ENCODE measurements at regions not wholly inside any gene's neighbourhood (a gene's known extent, or its start where the extent isn't known, plus 50 kb on each side); places are given as distances from the start of the nearest gene placed in this dataset.
"Not testable (repeated sequence)": the region's sequence is repeated elsewhere in the genome, so short reads cannot be mapped to it uniquely, and the experiment has no call there.

DNA sequence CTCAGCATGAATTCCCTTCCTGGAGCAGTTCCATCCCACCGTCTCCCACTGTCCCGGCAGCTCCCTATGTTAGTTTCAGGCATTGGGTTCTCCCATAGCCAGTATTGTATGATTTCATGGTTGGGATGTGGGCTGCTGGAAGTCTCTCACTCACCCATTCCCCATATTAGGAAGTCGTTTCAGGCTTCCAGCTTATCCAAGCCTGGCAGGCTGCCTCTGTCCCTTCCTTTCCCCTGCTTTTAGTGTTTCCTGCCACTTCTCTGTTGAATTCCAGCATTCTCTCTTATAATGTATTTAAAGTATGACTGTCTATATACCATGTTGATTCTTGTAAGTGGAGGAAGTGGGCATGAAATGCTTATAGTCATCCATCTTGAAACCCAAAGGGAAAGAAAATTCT, 309.7 kb upstream of the RBMS3 start:
- DNase-seq: no peak

DNA sequence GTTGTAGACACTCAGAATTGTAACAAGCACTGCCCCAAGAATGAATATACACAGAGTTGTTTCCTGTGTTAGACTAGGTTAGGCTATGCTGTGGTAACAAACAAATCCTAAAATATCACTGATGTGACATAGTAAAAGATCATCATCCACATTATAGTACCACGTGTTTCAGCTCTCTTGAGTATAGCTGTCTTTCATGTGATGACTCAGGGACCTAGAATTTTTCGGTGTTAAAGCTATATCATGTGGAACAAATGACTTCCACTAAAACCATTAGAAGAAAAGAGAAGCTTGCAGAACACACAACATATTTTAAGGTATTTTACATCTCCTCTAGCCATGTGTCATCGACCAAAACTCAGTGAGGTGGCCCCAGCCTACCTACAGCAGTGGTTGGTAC, 307.9 kb upstream of the RBMS3 start:
- no peak for DNase-seq

DNA sequence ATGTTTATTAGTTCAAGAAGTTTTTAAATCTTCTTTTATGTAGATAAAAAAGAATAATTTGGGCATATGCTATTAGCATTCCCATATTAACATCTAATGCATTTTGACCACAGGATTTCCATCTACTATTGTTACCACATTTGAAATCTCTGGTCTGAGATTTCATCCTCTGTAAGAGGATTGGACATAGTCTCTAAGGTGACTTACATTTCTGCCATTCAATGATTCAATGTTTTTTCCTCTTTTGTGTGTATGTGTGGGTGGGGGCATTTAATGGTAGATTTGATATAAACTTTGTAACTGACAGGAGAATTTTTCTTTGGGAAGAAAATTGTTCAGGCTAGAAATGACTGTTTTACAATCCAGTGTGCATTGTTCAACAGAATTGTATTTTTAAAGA, 307.3 kb upstream of the RBMS3 start:
- no peak for DNase-seq

DNA sequence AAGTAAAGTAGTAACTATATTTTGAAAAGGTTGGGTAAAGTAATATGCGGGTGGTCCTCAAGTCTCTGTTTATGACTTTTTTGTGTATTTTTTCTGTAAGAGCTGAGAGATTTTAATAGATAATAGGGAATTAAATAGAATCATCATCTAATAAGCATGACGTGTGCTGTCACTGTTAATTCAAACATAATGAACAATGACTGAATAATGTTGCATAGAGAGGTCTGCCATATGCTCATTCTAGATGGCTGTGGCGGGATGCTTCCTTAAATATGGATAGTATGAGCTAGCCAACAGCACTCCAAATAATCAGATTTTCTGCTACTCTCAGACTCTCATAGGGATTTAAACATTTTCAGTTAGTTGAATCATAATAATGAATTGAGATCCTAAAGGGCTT, 302.8 kb upstream of the RBMS3 start:
- no peak for DNase-seq

DNA sequence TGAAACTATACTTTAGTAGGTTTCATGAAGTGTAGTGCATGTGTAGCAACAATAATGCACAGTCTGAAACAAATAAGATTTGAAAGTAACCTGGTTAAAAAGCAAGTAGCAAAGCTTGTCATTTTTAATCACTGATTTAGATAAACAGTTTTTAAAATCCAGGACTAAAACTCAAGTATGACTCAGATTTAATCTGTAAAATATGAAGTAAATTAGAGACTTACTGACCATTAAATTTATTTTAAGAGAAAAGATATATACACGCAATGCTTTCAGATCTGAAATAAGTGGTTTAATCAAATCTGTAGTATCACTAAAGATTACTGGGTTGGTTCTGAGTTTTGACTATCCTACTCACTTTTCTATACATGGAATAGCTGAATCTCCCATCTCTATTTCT, 300.7 kb upstream of the RBMS3 start:
- DNase-seq: no peak

DNA sequence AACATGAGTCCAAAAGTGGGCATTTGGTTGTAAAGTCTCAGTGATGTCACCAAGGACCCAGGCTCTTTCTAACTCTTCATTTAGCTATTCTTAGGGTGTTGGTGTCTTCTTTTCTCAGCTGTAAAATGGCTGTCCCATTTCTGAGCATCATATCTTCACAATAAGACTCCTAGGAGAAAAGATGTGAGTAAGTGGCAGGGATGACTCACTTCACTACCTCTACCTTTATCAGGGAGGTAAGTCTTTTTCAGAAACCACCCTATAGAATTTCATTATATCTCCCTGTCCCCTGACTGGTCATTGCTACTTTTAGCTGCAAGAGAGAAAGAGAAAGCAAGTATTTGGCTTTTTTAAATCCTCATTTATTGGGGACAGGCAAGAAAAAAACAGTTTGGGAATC, 300.2 kb upstream of the RBMS3 start:
- no peak for DNase-seq

DNA sequence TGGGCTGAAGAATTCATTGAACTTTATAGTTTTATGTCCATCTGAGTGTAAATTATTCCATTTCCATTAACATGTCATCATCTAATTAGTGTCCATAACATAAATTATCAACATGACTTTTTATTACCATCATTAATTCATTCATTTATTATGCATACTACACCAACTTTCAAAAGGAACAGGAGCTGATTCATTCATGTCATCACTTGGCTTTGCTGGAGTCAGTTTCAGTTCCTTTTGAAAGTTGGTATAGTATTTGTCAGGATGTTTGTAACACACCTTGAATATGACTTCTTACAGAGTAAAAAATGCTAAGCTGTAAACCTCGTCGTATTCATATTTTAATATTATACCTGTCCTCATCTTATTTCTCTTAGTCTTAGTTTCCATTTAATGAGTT, 298.0 kb upstream of the RBMS3 start:
- DNase-seq: no peak

DNA sequence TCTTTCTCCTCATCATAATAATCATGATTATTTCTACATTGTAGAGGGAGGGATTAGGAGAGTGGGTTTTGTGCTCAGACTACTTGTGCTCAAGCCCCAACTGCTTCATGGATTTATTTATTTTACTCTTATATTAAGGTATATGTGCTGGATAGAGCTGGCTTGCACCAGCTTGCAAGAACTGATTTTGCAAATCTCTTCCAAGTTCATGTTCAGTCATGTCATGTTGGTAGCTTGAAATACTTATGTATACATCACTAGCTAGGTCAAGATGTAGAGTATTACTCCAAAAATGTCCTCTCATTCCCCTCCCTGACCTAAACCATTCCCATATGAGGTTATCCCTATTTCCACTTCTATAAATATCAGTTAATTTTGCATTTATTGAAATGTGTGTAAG, 293.9 kb upstream of the RBMS3 start:
- no peak for DNase-seq

DNA sequence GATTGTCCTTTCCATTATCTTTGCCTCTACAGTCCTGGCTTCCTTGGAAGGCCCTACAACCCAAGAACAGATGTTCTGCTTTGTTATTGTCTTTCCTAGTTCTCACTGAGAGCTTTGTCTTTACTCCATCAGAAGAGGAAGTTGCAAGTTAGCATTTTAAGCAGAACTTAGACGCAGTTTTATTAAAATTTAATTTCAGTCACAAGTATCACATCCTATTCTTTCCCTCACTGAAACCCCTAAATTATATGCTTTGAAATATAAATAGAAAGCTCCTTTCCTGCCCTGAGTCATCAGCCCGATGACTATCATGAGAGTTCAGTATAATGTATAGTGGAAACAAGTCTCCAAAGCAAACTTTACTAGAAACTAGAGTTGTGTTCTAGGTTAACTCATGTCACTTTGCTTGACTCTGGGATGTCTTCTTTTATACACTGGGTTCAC, 291.2 kb upstream of the RBMS3 start:
- no peak for DNase-seq

DNA sequence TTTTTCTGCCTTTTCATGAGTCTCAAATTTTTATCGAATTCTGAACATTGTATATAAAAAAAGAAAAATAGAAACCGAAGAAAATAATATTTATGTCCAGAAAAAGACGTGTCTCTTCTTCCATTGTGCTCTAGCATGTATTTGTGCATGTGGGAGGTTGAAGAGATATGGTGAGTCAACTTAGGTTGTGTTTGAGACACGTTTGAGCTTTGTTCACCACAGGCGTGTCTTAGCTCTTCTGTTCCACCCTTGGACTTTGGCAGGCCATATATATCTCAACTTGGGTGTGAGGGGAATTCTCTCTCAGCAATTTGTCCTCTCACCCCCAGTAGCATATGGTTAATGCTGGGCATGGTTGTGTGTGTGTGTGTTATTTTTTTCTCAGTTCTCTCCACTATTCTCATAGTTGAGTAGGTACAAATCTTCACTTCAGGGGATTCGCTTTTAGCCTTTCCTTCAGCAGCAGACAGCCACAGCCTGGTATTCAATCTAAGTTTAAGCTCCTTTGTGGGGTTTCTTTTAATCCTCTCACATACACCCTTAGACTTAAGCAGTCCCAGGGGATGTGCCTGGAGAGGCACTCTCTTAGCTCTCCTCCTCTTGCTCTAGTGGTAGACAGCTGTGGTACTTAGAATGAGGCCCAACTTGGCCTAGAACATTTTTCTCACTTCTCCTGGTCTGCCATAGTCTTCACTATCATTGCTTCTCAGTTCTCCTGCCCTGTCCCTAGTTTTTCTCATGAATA, 286.5 kb upstream of the RBMS3 start:
- no peak for DNase-seq

DNA sequence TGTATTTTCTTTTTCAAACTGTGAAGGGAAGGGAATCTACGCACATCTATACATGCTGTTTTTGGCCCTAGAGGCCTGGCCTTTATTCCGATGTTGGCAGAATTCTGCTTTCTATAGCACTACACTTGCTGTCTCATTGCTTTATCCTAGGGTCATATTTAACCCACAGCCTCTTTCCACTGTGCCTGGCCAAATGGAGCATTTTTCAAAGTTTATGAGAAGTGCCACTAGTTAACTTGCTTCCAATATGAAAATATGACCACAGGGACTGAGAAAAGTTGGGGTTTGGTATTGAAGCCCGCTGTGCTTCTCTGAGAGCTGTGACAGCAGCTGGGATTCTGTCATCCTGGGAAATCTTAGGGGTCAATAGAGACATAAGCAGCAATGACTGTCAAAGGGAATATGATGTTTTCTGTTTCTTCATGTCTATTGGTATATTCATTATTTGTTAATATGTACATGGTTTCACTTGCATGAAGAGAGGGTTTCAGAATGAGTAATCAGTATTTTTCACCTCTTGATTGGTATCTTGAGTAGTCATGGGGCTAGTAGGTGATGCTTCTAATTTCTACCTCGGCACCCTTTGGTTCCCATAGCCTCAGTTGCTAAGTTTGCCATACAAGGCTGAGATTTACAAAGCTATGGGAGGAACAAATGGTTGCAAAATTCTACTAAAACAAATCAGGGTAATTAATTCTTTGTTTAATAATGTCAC, 275.8 kb upstream of the RBMS3 start:
- no peak for DNase-seq

DNA sequence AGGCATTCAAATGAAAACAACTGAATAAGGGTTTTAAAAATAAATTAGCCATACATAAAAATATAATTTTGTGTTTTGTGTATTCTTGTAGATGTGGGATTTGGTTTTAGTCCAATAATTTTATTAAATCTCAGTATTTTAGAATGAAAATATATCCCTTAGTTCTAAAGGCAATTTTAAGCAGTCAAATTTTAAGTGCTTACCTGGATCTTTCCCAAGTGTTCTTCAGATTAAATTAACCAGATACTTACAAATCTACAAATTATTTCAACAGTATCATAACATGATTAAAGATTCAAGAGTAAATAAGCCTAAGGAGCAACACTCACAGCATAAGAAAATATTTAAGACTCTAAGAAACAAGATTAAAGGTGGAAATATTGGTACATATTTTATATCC, 275.0 kb upstream of the RBMS3 start:
- no peak for DNase-seq

DNA sequence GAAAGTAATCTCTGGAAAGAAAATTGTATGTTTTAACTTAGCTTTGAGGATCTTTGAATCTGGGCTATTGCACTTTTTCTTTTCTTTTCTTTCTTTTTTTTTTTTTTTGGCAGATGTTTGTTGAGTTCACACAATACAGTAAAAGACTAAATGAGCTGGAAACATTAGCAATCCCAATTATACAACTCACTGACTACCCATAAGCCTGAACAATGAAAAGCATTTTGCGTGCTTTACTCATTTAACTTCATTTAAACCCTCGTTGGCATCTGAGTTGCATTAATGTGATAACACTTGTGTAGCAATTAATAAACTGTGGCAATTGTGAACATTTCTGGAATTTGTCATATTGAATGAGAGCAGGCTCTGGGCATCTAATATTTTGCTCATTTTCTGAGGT, 269.4 kb upstream of the RBMS3 start:
- peak in 1 of 2 experiments; percentile 0 for DNase-seq

DNA sequence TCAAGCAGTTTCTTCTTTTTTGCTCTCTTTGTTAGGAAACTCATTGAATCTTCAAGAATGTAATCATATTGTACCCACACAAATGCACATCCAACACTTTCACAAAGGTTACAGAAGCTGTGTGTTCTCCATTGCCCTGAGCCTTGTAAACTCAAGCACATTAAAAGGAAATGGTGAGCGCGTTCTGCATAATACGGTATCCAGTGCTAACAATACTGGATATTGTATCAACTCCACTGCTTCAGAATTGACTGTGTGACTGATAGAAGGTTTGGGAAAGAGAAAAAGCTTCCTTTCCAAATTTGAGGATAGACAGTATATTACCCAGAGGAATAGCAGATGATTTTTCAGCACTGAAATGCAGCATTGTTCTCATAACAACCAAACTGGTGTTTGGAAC, 268.9 kb upstream of the RBMS3 start:
- no peak for DNase-seq

DNA sequence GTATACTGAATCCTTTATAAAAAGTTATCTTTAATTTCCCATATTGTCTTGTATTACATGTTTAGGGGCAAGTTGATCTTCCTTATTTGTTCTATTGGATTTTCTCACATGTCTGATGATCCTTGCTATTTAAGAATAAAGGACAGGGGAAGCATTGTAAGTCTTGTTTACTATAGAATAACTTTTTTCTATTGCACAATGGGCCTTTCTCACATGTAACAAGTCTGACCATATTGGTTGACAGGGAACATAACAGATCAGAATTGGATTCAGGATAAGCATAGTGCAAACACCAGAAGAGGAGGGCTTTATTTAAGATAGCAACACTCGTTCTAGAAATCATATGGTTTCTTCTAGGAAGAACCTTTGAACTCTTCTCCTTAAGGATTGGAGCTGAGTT, 257.9 kb upstream of the RBMS3 start:
- no peak for DNase-seq

DNA sequence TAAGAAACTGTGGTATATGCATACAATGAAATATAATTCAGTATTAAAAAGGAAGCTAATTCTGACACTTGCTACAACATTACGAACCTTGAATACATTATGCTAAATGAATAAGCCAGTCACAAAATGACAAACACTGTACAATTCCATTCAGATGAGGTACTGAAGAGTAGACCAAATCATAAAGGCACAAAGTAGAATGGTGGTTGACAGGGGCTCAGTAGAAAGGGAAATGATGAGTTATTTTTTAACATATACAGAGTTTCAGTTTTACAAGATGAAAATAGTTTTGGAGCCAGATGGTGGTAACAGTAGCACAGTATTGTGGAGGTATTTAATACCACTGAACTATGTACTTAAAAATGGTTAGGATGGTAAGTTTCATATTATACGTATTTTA, 254.6 kb upstream of the RBMS3 start:
- no peak for DNase-seq

DNA sequence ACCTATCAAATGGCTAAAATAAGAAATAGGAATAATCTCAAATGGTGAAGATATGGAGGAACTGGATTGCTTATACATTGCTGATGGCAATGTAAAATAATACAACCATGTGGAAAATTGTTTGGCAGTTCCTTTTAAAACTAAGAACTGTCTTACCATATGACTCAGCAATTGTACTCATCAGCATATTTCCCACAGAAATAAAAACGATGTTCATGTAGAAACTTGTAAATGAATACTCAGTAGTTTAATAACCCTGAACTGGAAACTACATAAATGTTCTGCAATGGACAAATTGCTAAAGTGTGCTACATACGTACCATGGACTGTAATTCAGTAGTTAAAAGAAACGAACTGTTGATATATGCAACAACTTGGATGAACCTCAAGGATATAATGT, 253.9 kb upstream of the RBMS3 start:
- DNase-seq: no peak

DNA sequence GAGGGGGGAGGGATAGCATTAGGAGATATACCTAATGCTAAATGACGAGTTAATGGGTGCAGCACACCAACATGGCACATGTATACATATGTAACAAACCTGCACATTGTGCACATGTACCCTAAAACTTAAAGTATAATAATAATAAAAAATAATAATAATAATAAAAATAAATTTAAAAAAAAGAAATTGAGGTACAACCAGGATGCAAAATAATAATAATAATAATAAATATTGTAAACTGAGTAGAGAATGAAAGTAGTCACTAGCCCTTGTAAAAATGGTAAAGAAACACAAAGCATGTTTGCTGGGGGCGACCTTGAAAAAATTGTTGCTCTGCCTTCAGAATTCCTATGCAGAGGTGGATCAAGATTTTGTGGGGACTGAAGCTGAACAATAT, 249.7 kb upstream of the RBMS3 start:
- DNase-seq: not testable (repeated sequence)

DNA sequence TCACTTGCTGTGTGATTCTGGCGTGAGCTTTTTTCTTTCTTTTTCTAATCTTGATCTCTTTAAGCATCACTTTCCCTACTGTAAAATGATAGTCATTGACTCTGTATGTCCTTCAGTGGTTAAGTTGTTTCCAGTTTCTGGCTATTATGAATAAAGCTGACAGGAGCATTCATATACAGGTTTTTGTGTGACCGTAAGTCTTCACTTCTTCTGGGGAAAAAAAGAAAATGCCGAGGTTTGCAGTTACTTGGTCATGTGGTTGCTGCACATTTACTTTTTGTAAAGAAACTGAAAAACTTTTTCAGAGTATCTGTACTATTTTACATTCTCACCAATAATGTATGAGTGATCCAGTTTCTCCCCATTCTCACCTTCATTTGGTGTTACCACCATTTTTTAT, 247.4 kb upstream of the RBMS3 start:
- DNase-seq: no peak

DNA sequence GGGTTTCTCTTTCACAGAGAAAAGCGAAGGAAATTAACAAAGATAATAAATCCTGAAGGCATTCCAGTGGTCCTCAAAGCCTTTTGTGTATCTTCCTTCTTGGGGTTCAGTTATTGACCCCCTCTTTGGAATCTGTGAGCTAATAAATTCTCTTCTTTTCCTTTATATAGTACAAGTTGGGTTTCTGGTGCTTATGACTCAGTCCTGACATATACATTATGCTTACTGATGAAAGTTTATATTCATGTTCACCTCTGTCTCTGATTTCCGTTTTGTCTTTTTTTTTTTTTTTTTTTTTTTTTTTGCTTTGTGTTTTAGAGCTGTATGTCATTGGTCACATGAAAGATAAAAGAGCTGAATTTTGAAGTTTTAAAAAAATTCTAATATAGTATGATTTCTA, 230.7 kb upstream of the RBMS3 start:
- no peak for DNase-seq

DNA sequence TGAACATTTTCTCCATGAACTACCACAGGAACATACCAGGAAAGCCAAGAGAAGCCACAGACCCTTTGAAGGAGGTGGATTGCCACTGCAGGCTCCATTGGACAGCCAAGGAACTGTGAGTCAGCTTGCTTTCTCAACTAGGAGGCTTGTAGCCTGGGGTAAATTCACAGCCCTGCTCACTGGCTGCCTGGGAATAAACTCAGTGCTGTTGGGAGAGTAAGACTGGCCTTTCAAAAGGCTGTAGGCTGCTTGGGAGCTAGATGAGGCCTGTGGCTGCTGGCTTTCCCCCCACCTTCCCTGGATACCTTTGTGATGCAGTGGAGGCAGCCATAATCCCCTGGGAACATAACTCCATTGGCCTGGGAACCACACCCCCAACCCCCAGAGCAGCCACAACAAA, 223.5 kb upstream of the RBMS3 start:
- no peak for DNase-seq

DNA sequence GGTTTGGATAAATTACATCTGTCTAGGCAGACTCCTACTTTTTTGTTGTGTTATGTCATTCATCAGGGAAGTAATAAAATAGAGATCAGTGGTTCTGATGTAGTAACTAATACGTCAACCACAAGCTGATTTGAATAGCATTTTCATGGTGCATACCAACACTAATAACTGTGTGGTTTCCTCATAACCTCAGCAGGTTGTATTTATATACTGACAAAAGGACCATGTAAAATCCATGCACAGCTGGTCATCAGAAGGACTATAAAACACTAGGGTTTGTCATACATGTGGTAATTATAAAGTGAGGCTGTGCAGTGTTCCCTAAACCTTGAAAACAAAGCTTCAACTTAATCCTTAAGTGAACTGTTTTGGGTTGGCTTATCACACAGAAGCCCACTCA, 216.8 kb upstream of the RBMS3 start:
- DNase-seq: no peak

DNA sequence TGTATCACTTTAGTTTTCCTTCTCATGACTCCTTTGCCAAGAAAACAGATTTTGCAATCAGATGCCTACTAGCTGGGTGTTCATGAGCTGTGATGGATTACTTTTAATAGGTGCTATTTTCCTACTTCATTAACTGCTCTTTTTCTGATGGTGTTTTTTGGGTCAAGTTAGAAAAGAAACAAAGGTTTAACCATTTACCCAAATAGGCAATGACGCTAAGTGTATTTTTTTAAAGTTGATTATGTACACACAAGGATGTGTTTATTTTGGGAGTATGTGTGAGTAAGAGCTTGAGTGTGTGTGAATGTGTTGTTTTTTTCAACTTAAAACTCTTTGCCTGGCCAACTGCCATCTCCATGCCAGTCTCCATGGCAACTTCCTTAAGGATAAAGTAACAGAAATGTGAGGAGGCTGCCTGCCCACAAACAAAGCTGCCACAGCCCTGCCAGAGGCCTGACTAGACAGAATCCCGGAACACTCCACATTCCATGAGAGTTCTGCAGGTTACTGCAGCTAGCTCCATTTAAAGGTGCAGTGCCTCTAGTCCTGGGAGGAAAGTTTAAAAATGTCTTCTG, 215.6 kb upstream of the RBMS3 start:
- peak; percentile 66 to 80 for DNase-seq

DNA sequence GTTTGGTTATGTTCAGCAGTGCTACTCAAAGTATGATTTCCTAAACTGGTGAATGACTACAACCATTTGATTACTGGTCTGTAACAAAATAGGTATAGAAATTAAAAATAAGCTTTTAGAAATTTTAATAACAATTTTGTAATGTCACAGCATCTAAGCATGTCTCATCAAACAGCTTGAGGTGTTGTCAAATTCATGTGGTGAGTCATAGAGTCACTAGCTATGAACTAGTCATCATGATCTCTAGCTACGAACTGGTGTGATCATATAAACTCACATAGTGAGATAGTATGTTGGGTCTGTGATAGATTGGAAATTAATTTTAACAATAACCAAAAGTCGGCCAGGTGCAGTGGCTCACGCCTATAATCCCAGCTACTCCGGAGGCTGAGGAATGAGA, 213.9 kb upstream of the RBMS3 start:
- no peak for DNase-seq

Measured in NCI-H446 (cell line).